Stimulated activated CD8-positive, alpha-beta memory T cell treated with anti-CD3 and anti-CD28 coated beads, Interleukin-12 subunit alpha, Interleukin-12 subunit beta, amount 100 ng/mL, for 24 hours (primary cell): ENCODE measurements at regions not wholly inside any gene's neighbourhood (a gene's known extent, or its start where the extent isn't known, plus 50 kb on each side); places are given as distances from the start of the nearest gene placed in this dataset.

Experiments used
- DNase-seq: peaks from one replicate; pipeline ENCODE4 v3.0.0-alpha.2; 2020; ENCODE audit errors: extremely low read depth

DNA sequence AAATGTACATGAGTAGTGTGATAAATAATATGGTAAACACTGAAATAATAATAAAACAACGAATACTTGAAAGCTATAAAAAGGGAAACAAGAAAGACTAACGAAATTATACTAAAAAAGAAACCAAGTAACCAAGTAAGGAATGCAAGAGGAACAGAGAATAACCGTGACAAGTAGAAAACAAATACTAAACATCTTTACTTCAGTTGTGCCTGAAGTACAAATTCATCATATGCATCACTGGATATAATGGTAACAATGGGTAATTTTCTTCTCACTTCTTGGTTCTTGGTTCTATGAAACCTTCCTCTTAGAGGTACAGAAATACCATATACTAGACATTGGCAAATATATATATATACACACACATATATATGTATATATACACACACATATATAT lies 1093.6 kb upstream of the B3GALT2 start:
- DNase-seq, result no peak

DNA sequence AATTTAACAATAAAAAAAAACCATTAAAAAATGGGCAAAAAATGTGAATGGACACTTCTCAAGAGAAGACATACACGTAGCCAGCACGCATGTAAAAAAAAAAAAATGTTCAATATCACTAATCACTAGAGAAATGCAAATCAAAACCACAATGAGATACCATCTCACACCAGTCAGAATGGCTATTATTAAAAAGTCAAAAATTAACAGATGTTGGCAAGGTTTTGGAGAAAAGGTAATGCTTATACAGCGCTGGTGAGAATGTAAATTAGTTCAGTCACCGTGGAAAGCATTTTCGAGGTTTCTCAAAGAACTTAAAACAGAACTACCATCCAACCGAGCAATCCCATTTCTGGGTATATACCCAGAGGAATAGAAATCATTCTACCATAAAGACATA lies 1091.5 kb upstream of the B3GALT2 start:
- DNase-seq, result no peak

DNA sequence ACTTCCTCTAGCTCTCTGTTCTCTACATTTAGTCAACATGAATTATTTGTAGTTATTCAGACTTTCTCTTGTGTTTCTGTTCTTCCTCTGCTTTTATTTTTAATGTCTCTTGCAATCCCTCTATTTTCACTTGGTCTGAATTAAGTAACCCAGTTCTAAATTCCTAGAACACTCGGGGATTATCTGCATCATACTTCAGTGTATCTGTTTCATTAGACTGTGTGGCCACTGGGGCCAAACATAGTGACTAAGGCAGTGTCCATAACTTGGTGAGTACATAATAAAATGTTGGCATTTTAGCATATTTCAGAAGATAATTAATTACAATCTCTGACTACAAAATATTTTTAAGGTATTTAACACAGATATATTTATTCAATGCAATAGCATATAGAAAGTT lies 1087.2 kb upstream of the B3GALT2 start:
- DNase-seq, result no peak

DNA sequence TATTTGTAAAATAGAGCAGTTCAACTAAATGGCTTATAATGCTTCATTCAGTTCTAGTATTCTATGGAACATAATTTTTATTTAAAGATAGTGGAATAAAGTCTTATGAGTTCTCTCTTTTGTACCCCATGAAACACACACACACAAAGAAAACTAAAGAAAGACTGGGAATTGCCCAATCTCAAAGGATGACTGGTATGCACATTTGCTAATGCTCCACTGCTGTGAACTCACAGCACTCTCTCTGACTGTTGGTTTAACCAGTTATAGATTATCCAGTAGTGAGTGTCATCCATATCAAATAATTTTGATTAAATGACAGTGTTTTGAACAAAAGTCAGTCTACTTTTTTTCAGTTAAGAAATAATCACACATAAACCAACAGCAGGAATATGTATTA lies 1082.4 kb upstream of the B3GALT2 start:
- no peak for DNase-seq

DNA sequence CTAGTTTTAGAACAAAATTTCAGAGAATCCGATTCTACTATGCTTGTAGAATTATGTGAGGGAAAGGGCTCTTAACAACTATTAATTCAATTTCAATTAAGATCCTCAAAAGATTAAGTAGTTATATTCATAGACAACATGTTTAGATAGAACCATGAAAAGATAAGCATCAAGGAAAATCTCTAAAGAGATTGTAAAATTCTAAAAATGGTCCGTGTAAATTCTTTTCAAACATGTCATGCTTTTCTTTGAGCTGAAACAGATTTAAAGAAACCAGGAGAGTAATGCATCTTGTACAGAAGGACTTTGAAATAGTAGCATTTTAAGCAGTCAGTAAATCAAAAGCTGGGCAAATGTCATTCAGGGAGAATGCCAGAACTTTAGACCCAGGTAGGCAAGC lies 1080.6 kb upstream of the B3GALT2 start:
- no peak for DNase-seq

DNA sequence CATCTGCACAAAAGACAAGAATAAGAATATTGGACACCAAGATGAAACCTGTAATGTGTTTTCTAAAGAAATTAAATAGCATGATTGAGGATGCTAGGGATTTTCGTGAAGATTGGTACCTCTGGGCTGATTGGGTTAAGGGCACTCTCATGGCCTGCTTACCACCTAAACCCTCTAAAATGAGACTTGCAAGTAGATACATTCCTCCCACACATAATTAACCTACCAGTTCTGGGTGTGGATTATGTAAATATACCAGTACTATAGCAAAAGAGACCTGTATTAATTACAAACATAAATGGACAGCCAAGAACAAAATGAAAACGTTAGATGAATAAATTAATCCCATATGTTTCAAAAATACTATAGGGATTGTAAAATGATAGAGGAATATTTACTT lies 1069.6 kb upstream of the B3GALT2 start:
- DNase-seq, result no peak

DNA sequence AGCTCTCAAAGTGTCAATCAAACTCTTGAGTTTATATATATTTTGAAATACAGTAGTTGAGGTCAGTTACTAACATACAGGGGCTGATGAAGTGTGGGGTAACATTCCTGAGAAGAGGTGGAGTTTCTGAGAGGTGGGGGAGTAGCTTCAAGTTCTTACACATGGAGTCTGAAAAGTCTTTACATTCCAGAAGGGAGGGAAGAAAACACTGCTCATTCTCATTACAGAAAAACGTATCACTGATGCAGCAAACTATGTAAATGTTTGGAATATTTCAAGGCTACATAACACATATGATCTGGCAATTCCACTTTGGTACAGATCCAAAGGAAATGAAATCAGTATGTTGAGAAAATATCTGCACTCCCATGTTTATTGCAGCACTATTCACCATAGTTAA lies 1065.8 kb upstream of the B3GALT2 start:
- no peak for DNase-seq

DNA sequence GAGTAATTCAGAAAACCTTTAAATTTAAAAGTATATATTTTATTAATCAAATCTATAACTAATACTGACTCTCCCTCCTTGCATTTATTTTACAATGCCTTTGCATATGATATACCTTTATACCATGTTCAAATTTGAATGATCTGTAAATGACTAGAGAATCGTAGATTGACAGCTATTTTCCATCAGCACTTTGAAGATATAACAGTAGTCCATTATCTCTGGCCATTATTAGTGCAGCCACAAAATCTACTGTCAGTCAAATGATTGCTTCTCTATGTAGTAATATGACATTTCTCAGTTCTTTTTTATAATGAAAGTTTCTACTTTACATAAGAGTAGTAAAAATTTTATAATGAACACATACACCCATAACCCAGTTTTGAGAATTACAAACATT lies 1054.8 kb upstream of the B3GALT2 start:
- no peak for DNase-seq

DNA sequence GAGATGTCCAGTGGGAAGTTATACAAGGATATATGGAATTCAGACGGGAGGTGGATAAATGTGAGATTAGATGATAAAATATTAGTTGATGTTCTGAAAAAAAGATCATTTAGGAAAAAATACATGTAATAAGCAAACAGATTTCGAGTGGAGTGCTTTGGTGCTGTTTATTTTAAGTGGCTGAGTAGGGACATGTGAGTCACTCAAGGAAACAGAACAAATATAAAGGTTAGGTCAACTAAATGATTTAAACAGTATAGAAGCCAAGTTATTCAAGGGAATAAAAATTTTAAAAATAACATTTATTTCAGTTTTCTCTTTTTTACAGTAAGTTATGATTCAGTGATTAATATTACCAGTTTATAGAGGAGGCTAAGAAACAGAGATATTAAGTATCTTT lies 1046.7 kb upstream of the B3GALT2 start:
- DNase-seq, result no peak

DNA sequence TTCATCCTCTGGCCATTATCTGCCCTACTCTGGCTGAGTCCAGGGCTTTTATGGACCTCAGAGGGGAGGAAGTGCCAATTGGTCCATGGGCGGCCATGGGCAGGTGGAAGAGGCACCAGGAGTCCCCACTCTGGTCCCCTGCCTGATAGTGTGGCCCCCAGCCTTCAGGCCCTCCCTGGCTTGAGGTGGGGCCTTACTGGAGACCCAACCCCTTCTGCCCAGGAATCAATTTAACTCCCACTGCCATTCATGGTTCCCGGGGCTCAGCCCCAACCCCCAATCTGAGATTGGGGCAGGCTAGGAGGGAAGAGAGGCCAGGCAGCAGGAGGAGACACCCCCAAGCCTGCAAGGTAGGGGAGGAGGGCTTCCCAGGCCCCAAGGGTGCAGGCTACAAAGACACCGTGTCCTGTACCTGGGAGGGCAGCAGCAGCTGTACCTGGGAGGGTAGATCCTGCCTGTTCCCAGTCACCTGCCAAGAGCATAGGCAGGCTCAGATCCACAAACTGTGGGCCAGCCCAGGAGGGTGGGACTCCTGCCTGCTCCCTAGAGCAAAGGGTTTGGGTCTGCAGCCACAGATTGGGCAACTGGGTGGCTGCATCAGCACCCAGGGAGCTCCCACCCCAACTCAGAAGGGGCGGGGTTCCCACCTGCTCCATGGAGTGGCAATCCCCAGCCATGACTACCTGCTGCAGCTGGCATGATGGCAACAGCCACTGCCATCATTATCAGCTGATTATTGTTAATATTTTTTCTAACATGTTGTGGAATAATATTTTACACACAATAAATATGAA lies 1044.1 kb upstream of the B3GALT2 start:
- DNase-seq, result no peak

DNA sequence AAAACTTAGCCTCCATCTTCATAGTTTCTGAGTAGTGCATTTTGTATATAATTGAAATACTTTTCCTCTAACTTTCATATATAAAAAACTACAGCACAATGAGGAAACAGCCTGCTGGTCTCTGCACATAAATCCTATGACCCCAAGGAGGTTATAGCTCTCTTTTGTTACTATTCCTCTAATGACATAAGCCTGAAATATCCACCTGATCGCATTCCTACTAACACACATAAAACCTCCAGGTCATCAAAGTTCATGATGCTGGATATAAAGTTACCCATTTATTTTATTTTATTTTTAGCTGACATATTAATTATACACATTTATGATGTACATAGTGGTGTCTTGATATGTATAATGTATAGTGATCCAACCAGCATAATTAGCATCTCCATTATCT lies 1042.0 kb upstream of the B3GALT2 start:
- DNase-seq, result no peak

DNA sequence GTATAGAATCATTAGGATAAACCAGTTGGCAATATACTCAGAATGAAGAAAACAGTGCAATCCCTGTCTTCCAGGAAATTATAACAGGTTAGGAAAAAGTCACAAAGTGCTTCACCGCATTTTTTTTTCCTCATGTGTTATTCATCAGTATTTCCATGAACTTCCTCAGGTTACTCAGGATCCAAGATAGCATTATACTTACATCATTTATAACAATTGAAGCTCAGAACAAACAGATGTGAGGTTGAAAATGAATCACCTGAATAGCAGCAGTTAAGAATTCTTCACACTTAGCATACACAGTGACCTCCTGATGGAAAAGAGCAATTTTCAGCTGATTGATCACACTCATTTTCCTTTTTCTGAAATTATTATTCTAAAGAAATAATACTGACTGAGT lies 1040.7 kb upstream of the B3GALT2 start:
- no peak for DNase-seq

DNA sequence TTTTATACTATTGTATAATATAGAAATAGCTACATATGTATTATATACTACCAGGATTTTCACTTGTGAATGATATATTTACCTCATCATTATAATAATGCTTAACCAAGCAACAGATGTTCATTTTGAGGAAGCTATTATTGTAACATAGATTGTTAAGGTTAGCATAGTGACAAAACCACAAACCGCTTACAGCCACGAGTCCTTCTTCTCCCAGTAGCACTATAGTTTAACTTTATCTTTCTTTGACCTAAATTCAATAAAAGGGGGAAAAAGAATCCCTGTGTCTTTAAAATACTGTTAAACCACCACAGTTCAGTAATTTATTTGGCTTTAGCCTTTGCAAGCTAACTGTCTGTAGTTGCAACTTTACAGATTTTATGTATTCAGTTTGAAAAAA lies 1039.4 kb upstream of the B3GALT2 start:
- DNase-seq, result no peak

DNA sequence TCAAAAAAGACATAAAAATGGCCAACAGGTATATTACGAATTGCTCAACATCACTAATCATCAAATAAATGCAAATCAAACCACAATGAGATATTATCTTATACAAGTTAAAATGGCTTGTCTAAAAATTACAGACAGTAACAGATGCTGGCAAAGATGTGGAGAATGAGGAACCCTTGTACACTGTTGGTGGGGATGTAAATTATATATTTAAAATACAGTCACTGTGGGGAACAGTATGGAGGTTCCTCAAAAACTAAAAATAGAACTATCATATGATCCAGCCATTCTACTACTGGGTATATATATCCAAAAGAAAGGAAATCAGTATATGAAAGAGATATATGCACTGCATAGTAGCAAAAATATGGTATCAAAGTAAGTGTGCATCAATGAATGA lies 1037.2 kb upstream of the B3GALT2 start:
- no peak for DNase-seq

DNA sequence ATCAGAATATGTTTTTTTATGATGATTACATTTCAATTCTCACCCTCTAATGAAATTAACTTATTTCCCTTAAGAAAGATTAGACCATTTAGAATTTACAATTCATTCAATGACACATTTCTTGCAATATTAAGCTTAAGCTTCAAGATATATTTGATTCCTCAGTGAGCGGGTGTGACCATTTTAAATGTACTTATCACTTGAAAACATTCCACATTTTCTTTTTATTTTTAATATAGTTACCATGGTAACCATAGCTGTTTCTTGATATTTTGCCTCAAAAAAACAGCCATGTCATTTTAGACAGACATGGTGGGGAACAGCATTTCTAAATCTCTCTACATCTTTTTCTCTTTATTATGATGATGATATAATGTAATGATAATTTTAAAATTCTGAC lies 1029.0 kb upstream of the B3GALT2 start:
- DNase-seq, result no peak

DNA sequence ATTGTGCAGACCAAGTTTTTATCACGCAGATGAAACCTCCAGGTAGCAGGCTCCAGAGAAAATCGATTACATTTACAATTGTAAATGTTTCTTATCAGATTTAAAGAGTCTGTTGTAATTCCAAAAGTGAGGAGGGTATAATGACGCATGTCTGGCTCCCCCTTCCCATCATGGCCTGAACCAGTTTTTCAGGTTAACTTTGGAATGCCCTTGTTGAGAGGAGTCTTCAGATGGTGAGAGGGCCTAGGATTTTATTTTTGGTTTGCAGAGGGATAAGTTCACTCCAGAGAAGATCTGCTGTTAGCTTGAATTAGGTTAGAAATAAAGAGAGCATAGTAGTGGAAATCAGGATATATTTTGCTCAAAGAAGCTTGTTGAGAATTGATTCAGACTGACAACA lies 1028.3 kb upstream of the B3GALT2 start:
- no peak for DNase-seq

DNA sequence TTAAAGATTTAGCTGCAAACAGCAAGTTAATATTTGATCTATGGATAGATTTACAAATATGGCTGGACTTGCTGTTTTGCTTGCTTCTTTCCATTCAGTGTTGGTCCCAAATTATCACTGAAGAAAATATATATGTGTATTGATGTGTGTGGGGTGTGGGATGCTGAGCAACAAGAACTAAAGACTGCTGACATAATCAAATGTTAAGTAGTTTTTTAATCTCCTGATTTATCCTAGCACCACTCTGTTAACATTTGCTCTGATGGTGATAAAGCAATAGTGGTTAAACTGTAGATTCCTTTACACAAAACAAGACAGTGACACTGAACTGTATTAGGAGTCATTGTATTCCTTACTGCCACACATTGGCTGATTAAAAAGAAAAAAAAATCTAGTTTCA lies 1023.5 kb upstream of the B3GALT2 start:
- DNase-seq, result no peak

DNA sequence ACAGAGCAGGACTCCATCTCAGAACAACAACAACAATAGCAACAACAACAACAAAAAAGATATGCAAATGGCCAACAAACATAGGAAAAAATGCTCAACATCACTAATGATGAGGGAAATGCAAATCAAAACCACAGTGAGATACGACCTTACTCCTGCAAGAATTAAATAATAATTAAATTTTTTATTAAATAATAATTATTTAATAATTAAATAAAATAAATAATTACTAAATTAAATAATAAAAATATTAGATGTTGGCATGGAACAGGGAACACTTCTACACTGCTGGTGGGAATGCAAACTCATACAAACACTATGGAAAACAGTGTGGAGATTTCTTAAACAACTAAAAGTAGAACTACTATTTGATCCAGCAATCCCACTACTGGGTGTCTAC lies 1022.3 kb upstream of the B3GALT2 start:
- no peak for DNase-seq

DNA sequence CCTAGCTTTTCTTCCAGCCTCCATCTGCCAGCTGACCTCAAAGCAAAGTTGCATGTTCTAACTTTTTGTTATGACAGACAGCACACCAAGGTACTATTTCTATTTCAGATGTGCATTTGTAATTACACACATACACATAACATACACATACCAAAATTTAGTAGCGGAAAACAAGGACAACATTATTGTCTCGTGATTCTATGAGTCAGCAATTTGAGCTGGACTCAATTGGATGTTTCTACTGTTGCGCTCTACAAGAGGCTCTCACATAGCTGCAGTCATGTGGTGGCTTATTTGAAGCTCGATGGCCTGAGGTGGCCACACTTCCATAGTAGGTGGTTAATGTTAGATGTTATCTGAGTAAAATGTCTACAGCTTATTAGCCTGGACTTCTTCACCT lies 1010.1 kb upstream of the B3GALT2 start:
- no peak for DNase-seq

DNA sequence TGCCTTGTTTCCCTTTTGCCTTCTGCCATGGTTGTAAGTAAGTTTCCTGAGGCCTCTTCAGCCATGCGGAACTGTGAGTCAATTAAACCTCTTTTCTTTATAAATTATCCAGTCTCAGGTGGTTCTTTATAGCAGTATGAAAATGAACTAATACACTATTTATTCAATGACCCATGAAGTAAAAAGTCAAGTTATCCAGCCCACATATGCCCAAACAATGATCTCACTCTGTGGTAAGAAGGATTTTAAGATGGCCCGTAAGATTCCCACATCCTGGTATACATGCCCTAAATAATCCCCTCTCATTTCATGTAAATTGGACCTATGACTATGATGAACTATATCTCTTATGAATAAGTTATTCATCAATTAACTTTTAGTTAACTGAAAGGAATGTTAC lies 1008.3 kb upstream of the B3GALT2 start:
- DNase-seq, result no peak

DNA sequence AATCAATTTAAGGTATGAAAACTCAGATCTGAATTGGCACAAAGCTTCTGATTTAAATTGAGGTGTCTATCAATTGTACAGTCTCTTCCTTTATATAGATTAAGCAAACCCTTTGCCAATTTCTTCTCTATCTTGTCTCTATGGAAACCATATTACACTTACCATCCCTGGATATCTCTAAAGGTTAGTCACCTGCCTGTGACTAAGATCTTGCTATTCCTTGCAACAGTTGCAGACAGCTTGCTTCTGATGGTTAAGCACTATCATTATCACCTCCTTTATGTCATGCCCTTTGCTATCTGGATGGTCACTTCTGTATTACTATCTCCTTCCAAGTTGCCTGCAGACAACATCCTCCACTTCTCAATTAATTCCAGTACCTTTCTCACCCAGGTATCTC lies 998.6 kb upstream of the B3GALT2 start:
- DNase-seq, result no peak

DNA sequence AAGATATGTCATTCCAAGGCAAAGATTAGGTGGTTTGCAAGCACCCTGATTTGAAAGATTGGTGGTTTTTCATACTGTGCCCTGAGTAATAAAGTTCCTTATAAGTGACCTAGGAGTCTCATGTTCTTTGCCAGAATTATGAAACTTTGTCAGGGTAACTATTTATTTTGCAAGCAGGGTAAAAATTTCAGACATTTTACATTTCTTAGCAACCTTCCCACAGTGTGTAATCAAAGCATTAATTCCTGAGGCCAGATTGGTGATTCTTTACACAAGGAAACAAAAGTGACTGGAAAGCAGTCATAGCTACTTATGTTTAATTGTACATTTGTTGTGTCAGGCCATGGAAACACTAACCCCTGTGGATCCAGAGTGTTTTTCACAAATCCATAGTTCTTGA lies 998.0 kb upstream of the B3GALT2 start:
- no peak for DNase-seq

DNA sequence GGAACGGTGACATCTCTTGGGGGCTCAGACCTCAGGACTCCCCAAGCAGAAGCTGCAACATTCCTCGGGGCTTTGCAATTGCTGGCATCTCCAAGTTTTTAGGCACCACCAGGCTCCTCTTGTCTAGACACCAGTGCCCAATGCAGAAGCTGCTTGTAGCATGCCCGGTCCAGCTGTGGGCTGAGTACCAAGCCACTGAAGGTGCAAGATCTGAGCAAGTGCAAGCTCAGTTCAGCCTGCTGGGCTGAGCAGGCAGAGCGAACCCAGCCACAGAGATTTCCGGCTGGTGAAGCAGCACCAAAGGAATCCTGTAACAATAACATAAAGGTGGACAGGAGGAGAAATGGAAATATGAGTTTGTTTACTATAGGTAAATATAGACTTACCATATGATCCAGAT lies 995.4 kb upstream of the B3GALT2 start:
- no peak for DNase-seq

DNA sequence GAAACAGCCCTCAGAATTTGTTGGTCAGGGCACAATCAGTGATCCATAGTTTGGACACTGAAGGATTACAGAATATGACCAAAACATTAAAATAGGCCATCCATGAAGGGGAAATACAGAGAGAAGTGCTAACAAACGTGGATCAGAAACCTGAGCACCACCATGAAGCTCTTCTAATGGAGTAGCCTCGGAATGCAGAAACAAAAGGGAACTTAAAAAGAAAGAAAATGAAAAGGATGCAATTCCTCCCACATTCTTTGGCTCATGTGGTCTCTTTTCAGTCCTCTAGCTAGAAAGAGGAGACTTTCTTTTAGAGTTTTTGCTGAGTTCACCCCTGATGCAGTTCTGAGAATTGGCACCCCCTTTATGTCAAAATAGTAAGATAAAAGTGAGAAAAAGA lies 989.8 kb upstream of the B3GALT2 start:
- no peak for DNase-seq
